ENCODE measurements at regions not wholly inside any gene's neighbourhood (a gene's known extent, or its start where the extent isn't known, plus 50 kb on each side); places are given as distances from the start of the nearest gene placed in this dataset.

- DNase-seq: no peak
These were observed 64.2 kb downstream of the ENGASE start for GRCh38 chr17:79138826-79139225.

GRCh38 chr17:79137789-79138165 lies 63.2 kb downstream of the ENGASE start:
- DNase-seq: no peak

GRCh38 chr17:79137015-79137788 lies 62.6 kb downstream of the ENGASE start:
- no peak for DNase-seq

- no peak for DNase-seq
These were observed 62.0 kb downstream of the ENGASE start for GRCh38 chr17:79136596-79136995.

All from NCI-H2171 (cell line).